ENCODE measurements at regions not wholly inside any gene's neighbourhood (a gene's known extent, or its start where the extent isn't known, plus 50 kb on each side); places are given as distances from the start of the nearest gene placed in this dataset.

- no peaks in the 10 kb centered on the region for H3K27me3 ChIP-seq (ENCODE audit: control insufficient read depth, extremely low read depth, insufficient read depth, low read length)
- H3K4me3 ChIP-seq (ENCODE audit: control insufficient read depth in 2 of 3, extremely low read depth in 1 of 3, insufficient read depth in 2 of 3, low read depth in 1 of 3, low read length in 3 of 3): no peak overlapping the region
- dilution Hi-C loops (cut with MboI; ENCODE audit: extremely low pct_ligation_motif_present, low sequenced_read_pairs): no loop called here
- no peak overlapping the region for H3K9ac ChIP-seq (ENCODE audit: control insufficient read depth, extremely low read depth, insufficient read depth, low read length)
- no peaks in the 10 kb centered on the region for H3K4me1 ChIP-seq (ENCODE audit: control insufficient read depth, extremely low read depth, insufficient read depth, low read length)
- no peak for FAIRE-seq
- no peak overlapping the region for H2AFZ ChIP-seq (ENCODE audit: control insufficient read depth, low read length)
- H3K9me3 ChIP-seq (ENCODE audit: control insufficient read depth, low read depth, low read length): no peaks in the 10 kb centered on the region
- no peaks in the 10 kb centered on the region for H3K79me2 ChIP-seq (ENCODE audit: control insufficient read depth, insufficient read depth, low read length)
- H3K9me1 ChIP-seq (ENCODE audit: control insufficient read depth, extremely low read depth, insufficient read depth, low read length): no peaks in the 10 kb centered on the region
- no peak for DNase-seq (ENCODE audit: low read depth, low spot score)
- H3K27ac ChIP-seq (ENCODE audit: control insufficient read depth, insufficient read depth, low read length): no peak overlapping the region
- H4K20me1 ChIP-seq (ENCODE audit: control insufficient read depth, extremely low read depth, insufficient read depth, low read length): no peaks in the 10 kb centered on the region
- no peak overlapping the region for H3K4me2 ChIP-seq (ENCODE audit: control insufficient read depth, extremely low read depth, insufficient read depth, low read depth, low read length)
- TF ChIP-seq, protein P1, sequence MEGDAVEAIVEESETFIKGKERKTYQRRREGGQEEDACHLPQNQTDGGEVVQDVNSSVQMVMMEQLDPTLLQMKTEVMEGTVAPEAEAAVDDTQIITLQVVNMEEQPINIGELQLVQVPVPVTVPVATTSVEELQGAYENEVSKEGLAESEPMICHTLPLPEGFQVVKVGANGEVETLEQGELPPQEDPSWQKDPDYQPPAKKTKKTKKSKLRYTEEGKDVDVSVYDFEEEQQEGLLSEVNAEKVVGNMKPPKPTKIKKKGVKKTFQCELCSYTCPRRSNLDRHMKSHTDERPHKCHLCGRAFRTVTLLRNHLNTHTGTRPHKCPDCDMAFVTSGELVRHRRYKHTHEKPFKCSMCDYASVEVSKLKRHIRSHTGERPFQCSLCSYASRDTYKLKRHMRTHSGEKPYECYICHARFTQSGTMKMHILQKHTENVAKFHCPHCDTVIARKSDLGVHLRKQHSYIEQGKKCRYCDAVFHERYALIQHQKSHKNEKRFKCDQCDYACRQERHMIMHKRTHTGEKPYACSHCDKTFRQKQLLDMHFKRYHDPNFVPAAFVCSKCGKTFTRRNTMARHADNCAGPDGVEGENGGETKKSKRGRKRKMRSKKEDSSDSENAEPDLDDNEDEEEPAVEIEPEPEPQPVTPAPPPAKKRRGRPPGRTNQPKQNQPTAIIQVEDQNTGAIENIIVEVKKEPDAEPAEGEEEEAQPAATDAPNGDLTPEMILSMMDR (optimal IDR thresholded peaks at IDR 0.05 in 1 of 3, IDR thresholded peaks at IDR 0.05 in 1 of 3, conservative IDR thresholded peaks at IDR 0.05 in 1 of 3; ENCODE audit: extremely low read depth in 1 of 3, insufficient read depth in 2 of 3, low read length in 3 of 3): no peak
- no peak for TF ChIP-seq EZH2 (IDR thresholded peaks at IDR 0.05; ENCODE audit: low read length)
- no peaks in the 10 kb centered on the region for H3K36me3 ChIP-seq (ENCODE audit: control insufficient read depth in 2 of 2, extremely low read depth in 1 of 2, insufficient read depth in 2 of 2, low read length in 2 of 2)
Observed at GRCh38 chr10:43876976-43877375, 228.3 kb upstream of the ZNF32 start.

- Histone ChIP-seq H4K20me1 (ENCODE audit: control insufficient read depth, extremely low read depth, insufficient read depth, low read length) (no peaks in the 10 kb centered on the region), H3K79me2 (ENCODE audit: control insufficient read depth, insufficient read depth, low read length) (no peaks in the 10 kb centered on the region), H3K36me3 (ENCODE audit: control insufficient read depth in 2 of 2, extremely low read depth in 1 of 2, insufficient read depth in 2 of 2, low read length in 2 of 2) (no peaks in the 10 kb centered on the region), H3K4me3 (ENCODE audit: control insufficient read depth in 2 of 3, extremely low read depth in 1 of 3, insufficient read depth in 2 of 3, low read depth in 1 of 3, low read length in 3 of 3) (no peak overlapping the region), H3K4me2 (ENCODE audit: control insufficient read depth, extremely low read depth, insufficient read depth, low read depth, low read length) (no peak overlapping the region), H3K4me1 (ENCODE audit: control insufficient read depth, extremely low read depth, insufficient read depth, low read length) (no peaks in the 10 kb centered on the region), H2AFZ (ENCODE audit: control insufficient read depth, low read length) (no peak overlapping the region), H3K27ac (ENCODE audit: control insufficient read depth, insufficient read depth, low read length) (no peak overlapping the region), H3K9me3 (ENCODE audit: control insufficient read depth, low read depth, low read length) (no peaks in the 10 kb centered on the region), H3K27me3 (ENCODE audit: control insufficient read depth, extremely low read depth, insufficient read depth, low read length) (no peaks in the 10 kb centered on the region), H3K9ac (ENCODE audit: control insufficient read depth, extremely low read depth, insufficient read depth, low read length) (no peak overlapping the region), H3K9me1 (ENCODE audit: control insufficient read depth, extremely low read depth, insufficient read depth, low read length) (no peaks in the 10 kb centered on the region)
- DNase-seq (ENCODE audit: low read depth, low spot score) (no peak), FAIRE-seq (no peak)
- dilution Hi-C loops (cut with MboI; ENCODE audit: extremely low pct_ligation_motif_present, low sequenced_read_pairs): no loop called here
- TF ChIP-seq EZH2 (IDR thresholded peaks at IDR 0.05; ENCODE audit: low read length): no peak
- TF ChIP-seq, protein P1 (optimal IDR thresholded peaks at IDR 0.05 in 1 of 3, IDR thresholded peaks at IDR 0.05 in 1 of 3, conservative IDR thresholded peaks at IDR 0.05 in 1 of 3; ENCODE audit: extremely low read depth in 1 of 3, insufficient read depth in 2 of 3, low read length in 3 of 3): no peak
Observed at GRCh38 chr10:43874984-43875383, 226.3 kb upstream of the ZNF32 start.
